Tibial nerve (tissue), 4 donors: ENCODE measurements at regions not wholly inside any gene's neighbourhood (a gene's known extent, or its start where the extent isn't known, plus 50 kb on each side); places are given as distances from the start of the nearest gene placed in this dataset.

Source experiments
- DNase-seq, 2 donors: peaks; one replicate each; pipeline ENCODE4 v3.0.0-alpha.2; 2019; ENCODE audit warnings: low spot score in 2 of 2
- H3K27ac ChIP-seq, 4 donors: fragments of 200-600 bp; sonication (generic) in 3 of 4; one replicate each; pipeline ENCODE4 v1.5.1; 2017 to 2019; ENCODE audit warnings: mild to moderate bottlenecking in 1 of 4
- H3K27me3 ChIP-seq, 2 donors: fragments of 200-600 bp; sonication (generic) in 1 of 2; one replicate each; pipeline versions ENCODE4 v1.5.1 to v1.6.0; 2017 to 2019
- H3K36me3 ChIP-seq, 3 donors: fragments of 200-600 bp; sonication (generic); one replicate each; pipeline ENCODE4 v1.5.1; 2018 to 2019
- H3K4me1 ChIP-seq, 4 donors: fragments of 200-600 bp; sonication (generic) in 3 of 4; one replicate each; pipeline ENCODE4 v1.5.1; 2017 to 2019
- H3K4me3 ChIP-seq, 4 donors: fragments of 200-600 bp; sonication (generic) in 3 of 4; one replicate each; pipeline ENCODE4 v1.5.1; 2017 to 2019; ENCODE audit warnings: mild to moderate bottlenecking in 1 of 4, moderate library complexity in 1 of 4
- H3K9me3 ChIP-seq, 4 donors: fragments of 200-600 bp; sonication (generic) in 3 of 4; one replicate each; pipeline ENCODE4 v1.5.1; 2017 to 2019
- EP300 ChIP-seq, 2 donors: sonication (generic); formaldehyde crosslinking; IDR thresholded peaks; one replicate each; pipeline ENCODE4 v1.6.1; 2017; ENCODE audit warnings: antibody characterized with exemption in 2 of 2, mild to moderate bottlenecking in 1 of 2
- POLR2A ChIP-seq, 2 donors: fragments of 450-650 bp; IDR thresholded peaks; one replicate each; pipeline ENCODE4 v1.6.1; 2017; ENCODE audit warnings: antibody characterized with exemption in 2 of 2, mild to moderate bottlenecking in 2 of 2, moderate library complexity in 2 of 2
- WGBS, 2 donors: methylation state at CpG; one replicate each; pipeline ENCODE4 v1.1.5; 2018; 5-methylcytosine and 5-hydroxymethylcytosine counted together
- TF ChIP-seq, protein P1 (sequence below), 5 experiments: fragments of 200-600 bp in 3 of 5; fragments of 450-650 bp in 2 of 5; sonication (generic) in 3 of 5; IDR thresholded peaks; one replicate each; pipeline ENCODE4 v1.5.1; 2016 to 2019; ENCODE audit warnings: antibody characterized with exemption in 5 of 5, mild to moderate bottlenecking in 3 of 5, moderate library complexity in 2 of 5

DNA sequence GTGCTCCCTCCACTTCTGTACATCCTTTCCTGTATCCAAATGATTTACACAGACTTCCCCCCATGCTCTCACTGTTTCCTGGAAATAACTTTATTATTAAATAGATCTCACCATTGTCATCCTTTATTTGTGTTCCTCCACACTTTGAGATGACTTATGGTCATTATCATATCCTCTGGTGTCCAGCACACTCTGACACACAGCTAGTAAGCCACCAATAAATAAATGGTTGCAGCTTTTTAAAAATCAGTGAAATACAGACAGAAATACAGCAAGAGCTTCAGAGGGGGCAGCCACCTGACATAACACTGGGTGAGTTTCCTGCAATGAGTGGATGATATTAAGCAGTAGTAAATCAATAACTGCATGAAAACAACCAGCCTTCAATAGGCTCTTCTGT is 2036.4 kb upstream of the AGA start:
- TF ChIP-seq, protein P1, sequence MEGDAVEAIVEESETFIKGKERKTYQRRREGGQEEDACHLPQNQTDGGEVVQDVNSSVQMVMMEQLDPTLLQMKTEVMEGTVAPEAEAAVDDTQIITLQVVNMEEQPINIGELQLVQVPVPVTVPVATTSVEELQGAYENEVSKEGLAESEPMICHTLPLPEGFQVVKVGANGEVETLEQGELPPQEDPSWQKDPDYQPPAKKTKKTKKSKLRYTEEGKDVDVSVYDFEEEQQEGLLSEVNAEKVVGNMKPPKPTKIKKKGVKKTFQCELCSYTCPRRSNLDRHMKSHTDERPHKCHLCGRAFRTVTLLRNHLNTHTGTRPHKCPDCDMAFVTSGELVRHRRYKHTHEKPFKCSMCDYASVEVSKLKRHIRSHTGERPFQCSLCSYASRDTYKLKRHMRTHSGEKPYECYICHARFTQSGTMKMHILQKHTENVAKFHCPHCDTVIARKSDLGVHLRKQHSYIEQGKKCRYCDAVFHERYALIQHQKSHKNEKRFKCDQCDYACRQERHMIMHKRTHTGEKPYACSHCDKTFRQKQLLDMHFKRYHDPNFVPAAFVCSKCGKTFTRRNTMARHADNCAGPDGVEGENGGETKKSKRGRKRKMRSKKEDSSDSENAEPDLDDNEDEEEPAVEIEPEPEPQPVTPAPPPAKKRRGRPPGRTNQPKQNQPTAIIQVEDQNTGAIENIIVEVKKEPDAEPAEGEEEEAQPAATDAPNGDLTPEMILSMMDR (IDR thresholded peaks at IDR 0.05) = no peak
- TF ChIP-seq EP300 (IDR thresholded peaks at IDR 0.05) (no peak), POLR2A (IDR thresholded peaks at IDR 0.05) (no peak)

DNA sequence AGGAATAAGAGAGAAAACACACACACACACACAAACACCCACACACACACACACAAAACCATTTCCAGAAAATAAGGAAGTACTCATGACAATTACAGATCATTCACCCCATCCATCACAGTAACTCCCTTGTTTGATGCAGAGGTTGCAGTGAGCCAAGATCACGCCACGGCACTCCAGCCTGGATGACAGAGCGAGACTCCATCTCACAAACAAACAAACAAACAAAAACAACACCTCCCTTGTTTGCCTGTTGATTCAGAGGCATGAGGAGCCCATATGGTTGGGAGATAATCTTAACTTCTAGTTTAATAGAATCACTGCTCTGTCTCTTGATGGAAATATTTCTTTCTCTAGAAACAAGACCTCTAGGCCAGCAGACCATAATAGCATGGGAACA is 2043.5 kb upstream of the AGA start:
- H3K27ac ChIP-seq = no peak overlapping the region
- no peaks in the 10 kb centered on the region for H3K4me1 ChIP-seq
- WGBS, 2 donors = 37 to 38% methylated on average over 3 of the region's 3 CpGs

More for the DNA sequence above, 2036.4 kb upstream of the AGA start:
- H3K27me3 ChIP-seq = no peaks in the 10 kb centered on the region
- DNase-seq = no peak
- no peak overlapping the region for H3K4me3 ChIP-seq
- no peak overlapping the region for H3K27ac ChIP-seq
- H3K9me3 ChIP-seq = peaks cover 0 to 13% (median 0%) of the 10 kb centered on the region in 4 donors
- H3K4me1 ChIP-seq = no peaks in the 10 kb centered on the region
- H3K36me3 ChIP-seq = no peaks in the 10 kb centered on the region

GRCh38 chr4:179486570-179487335 is 2044.5 kb upstream of the AGA start:
- no peaks in the 10 kb centered on the region for H3K4me1 ChIP-seq
- TF ChIP-seq, protein P1 (IDR thresholded peaks at IDR 0.05) = no peak
- no peak for TF ChIP-seq EP300 (IDR thresholded peaks at IDR 0.05)
- TF ChIP-seq POLR2A (IDR thresholded peaks at IDR 0.05) = no peak
- WGBS, 2 donors = 75 to 76% methylated on average over 6 of the region's 6 CpGs
- no peaks in the 10 kb centered on the region for H3K36me3 ChIP-seq
- no peak overlapping the region for H3K27ac ChIP-seq
- no peak for DNase-seq
- no peaks in the 10 kb centered on the region for H3K27me3 ChIP-seq
- H3K9me3 ChIP-seq = no peaks in the 10 kb centered on the region
- H3K4me3 ChIP-seq = no peak overlapping the region

More for the DNA sequence above, 2043.5 kb upstream of the AGA start:
- no peaks in the 10 kb centered on the region for H3K9me3 ChIP-seq
- no peak overlapping the region for H3K4me3 ChIP-seq
- TF ChIP-seq EP300 (IDR thresholded peaks at IDR 0.05) (no peak), POLR2A (IDR thresholded peaks at IDR 0.05) (no peak)
- TF ChIP-seq, protein P1 (IDR thresholded peaks at IDR 0.05) = no peak
- no peak for DNase-seq
- H3K27me3 ChIP-seq = no peaks in the 10 kb centered on the region
- H3K36me3 ChIP-seq = no peaks in the 10 kb centered on the region

DNA sequence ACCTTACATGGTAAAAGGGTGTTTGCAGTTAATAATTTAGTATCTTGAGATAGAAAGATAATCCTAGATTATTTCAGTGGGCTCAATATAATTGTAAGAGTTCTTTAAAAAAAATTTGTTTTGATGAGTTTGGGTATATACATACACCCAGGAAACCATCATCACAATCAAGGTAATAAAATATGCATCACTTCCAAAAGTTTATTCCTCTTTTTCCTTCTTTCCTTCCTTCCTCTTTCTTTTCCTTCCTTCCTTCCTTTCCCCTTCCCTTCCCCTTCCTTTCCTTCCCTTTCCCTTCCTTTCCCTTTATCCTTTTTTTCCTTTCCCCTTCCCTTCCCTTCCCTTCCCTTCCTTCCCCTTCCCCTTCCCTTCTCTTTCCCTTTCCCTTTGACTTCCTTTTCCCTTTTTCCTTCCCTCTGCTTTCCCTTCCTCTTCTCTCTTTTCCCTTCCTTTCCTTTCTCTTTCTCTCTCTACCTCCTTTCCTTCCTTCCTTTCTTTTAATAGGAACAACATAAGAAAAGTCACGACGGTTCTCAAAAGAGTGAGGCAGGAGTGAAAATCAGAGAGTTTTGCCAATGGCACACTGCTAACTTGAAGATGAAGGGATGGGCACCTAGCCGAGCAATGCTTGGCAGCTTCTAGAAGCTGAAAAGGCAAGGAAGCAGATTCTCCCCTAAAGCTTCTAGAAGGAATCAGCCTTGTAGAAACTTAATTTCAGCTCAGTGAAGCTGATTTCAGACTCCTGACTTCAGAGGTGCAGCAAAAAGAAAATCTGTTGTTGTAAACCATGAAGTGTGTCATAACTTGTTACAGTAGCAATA is 2050.2 kb upstream of the AGA start:
- H3K4me1 ChIP-seq = no peaks in the 10 kb centered on the region
- no peak for TF ChIP-seq EP300 (IDR thresholded peaks at IDR 0.05)
- no peak for TF ChIP-seq POLR2A (IDR thresholded peaks at IDR 0.05)
- TF ChIP-seq, protein P1 (IDR thresholded peaks at IDR 0.05) = no peak
- 79 to 87% methylated on average over 3 of the region's 3 CpGs for WGBS, 2 donors
- H3K9me3 ChIP-seq = peaks cover 0 to 2% (median 0%) of the 10 kb centered on the region in 4 donors
- no peaks in the 10 kb centered on the region for H3K36me3 ChIP-seq
- H3K4me3 ChIP-seq = no peak overlapping the region
- H3K27ac ChIP-seq = no peak overlapping the region
- DNase-seq = no peak
- H3K27me3 ChIP-seq = no peaks in the 10 kb centered on the region

DNA sequence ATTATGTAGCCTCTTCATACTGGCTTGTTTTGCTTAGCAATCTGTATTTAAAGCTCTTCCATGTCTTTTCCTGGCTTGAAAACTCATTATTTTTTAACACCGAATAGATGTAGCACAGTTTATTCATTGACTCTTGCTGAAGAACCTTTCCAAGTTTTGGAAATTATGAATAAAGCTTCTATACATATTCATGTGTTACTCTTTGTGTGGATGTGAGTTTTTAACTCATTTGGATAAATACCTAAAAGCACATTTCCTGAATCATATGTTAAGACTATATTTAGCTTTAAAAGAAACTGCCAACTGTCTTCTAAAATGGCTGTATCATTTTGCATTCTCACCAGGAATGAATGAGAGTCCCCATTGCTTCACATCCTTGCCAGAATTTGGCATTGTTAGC is 2061.7 kb upstream of the AGA start:
- TF ChIP-seq, protein P1 (IDR thresholded peaks at IDR 0.05) = no peak
- TF ChIP-seq POLR2A (IDR thresholded peaks at IDR 0.05) (no peak), EP300 (IDR thresholded peaks at IDR 0.05) (no peak)
- Histone ChIP-seq H3K27ac (no peak overlapping the region), H3K9me3 (no peaks in the 10 kb centered on the region), H3K27me3 (no peaks in the 10 kb centered on the region), H3K36me3 (no peaks in the 10 kb centered on the region), H3K4me3 (no peak overlapping the region), H3K4me1 (no peaks in the 10 kb centered on the region)
- no peak for DNase-seq
- WGBS, 2 donors = 87 to 96% methylated on average over 1 of the region's 1 CpG
